WTC11 (cell line): ENCODE measurements at regions not wholly inside any gene's neighbourhood (a gene's known extent, or its start where the extent isn't known, plus 50 kb on each side); places are given as distances from the start of the nearest gene placed in this dataset.

Source experiments
- AFF4 ChIP-seq: sonication (generic); formaldehyde crosslinking; IDR thresholded peaks from 2 replicates; pipeline ENCODE4 v1.8.1; 2023; ENCODE audit warnings: mild to moderate bottlenecking, missing genetic modification reagents, borderline replicate concordance
- ATF2 ChIP-seq: sonication (generic); formaldehyde crosslinking; IDR thresholded peaks from 2 replicates; pipeline ENCODE4 v1.8.1; 2022; ENCODE audit warnings: low read depth, missing genetic modification reagents, borderline replicate concordance
- CTCF ChIP-seq: fragments of 200-600 bp; IDR thresholded peaks from 2 replicates; pipeline ENCODE4 v1.8.0; 2022; ENCODE audit warnings: antibody characterized with exemption
- E2F1 ChIP-seq: sonication (generic); formaldehyde crosslinking; IDR thresholded peaks from 2 replicates; pipeline ENCODE4 v1.8.0; 2022; ENCODE audit warnings: mild to moderate bottlenecking, missing genetic modification reagents
- E2F4 ChIP-seq: sonication (generic); formaldehyde crosslinking; IDR thresholded peaks from 2 replicates; pipeline ENCODE4 v1.8.1; 2022; ENCODE audit warnings: low read depth, mild to moderate bottlenecking, moderate library complexity, missing genetic modification reagents, borderline replicate concordance
- FOXK1 ChIP-seq: sonication (generic); formaldehyde crosslinking; IDR thresholded peaks from 2 replicates; pipeline ENCODE4 v1.8.0; 2022; ENCODE audit warnings: mild to moderate bottlenecking, moderate library complexity, missing genetic modification reagents
- MAX ChIP-seq: sonication (generic); formaldehyde crosslinking; IDR thresholded peaks from 2 replicates; pipeline ENCODE4 v1.8.0; 2022; ENCODE audit warnings: mild to moderate bottlenecking, missing genetic modification reagents
- RELA ChIP-seq: sonication (generic); formaldehyde crosslinking; IDR thresholded peaks from 2 replicates; pipeline ENCODE4 v1.8.1; 2022; ENCODE audit warnings: missing genetic modification reagents, mild to moderate bottlenecking, borderline replicate concordance
- SMAD3 ChIP-seq: sonication (generic); formaldehyde crosslinking; IDR thresholded peaks from 2 replicates; pipeline ENCODE4 v1.8.0; 2022; ENCODE audit warnings: missing genetic modification reagents, mild to moderate bottlenecking, borderline replicate concordance
- TP53 ChIP-seq: sonication (generic); formaldehyde crosslinking; IDR thresholded peaks from 2 replicates; pipeline ENCODE4 v1.8.1; 2023; ENCODE audit warnings: mild to moderate bottlenecking, missing genetic modification reagents
- USF2 ChIP-seq: sonication (generic); formaldehyde crosslinking; IDR thresholded peaks from 2 replicates; pipeline ENCODE4 v1.8.1; 2023; ENCODE audit warnings: mild to moderate bottlenecking, missing genetic modification reagents, moderate library complexity
- TF ChIP-seq, protein P1 (sequence below): sonication (generic); formaldehyde crosslinking; IDR thresholded peaks from 2 replicates; pipeline ENCODE4 v1.8.1; 2022; ENCODE audit warnings: mild to moderate bottlenecking, moderate library complexity, missing genetic modification reagents
- TF ChIP-seq, protein P2 (sequence below): sonication (generic); formaldehyde crosslinking; conservative IDR thresholded peaks from 2 replicates; pipeline ENCODE4 v1.8.1; 2022; ENCODE audit warnings: mild to moderate bottlenecking, missing genetic modification reagents
- TF ChIP-seq, protein P3 (sequence below): sonication (generic); formaldehyde crosslinking; IDR thresholded peaks from 2 replicates; pipeline ENCODE4 v1.8.0; 2022; ENCODE audit warnings: missing genetic modification reagents

GRCh38 chr5:124963236-124963919, 216.9 kb upstream of the ZNF608 start:
- TF ChIP-seq, protein P1, sequence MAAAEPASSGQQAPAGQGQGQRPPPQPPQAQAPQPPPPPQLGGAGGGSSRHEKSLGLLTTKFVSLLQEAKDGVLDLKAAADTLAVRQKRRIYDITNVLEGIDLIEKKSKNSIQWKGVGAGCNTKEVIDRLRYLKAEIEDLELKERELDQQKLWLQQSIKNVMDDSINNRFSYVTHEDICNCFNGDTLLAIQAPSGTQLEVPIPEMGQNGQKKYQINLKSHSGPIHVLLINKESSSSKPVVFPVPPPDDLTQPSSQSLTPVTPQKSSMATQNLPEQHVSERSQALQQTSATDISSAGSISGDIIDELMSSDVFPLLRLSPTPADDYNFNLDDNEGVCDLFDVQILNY (CRISPR knock-in tag), result no peak
- TF ChIP-seq USF2 (CRISPR knock-in tag), result no peak
- no peak for TF ChIP-seq CTCF
- TF ChIP-seq MAX, result no peak
- TF ChIP-seq, protein P2, sequence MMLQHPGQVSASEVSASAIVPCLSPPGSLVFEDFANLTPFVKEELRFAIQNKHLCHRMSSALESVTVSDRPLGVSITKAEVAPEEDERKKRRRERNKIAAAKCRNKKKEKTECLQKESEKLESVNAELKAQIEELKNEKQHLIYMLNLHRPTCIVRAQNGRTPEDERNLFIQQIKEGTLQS, result no peak
- no peak for TF ChIP-seq E2F1 (CRISPR knock-in tag)
- TF ChIP-seq, protein P3, sequence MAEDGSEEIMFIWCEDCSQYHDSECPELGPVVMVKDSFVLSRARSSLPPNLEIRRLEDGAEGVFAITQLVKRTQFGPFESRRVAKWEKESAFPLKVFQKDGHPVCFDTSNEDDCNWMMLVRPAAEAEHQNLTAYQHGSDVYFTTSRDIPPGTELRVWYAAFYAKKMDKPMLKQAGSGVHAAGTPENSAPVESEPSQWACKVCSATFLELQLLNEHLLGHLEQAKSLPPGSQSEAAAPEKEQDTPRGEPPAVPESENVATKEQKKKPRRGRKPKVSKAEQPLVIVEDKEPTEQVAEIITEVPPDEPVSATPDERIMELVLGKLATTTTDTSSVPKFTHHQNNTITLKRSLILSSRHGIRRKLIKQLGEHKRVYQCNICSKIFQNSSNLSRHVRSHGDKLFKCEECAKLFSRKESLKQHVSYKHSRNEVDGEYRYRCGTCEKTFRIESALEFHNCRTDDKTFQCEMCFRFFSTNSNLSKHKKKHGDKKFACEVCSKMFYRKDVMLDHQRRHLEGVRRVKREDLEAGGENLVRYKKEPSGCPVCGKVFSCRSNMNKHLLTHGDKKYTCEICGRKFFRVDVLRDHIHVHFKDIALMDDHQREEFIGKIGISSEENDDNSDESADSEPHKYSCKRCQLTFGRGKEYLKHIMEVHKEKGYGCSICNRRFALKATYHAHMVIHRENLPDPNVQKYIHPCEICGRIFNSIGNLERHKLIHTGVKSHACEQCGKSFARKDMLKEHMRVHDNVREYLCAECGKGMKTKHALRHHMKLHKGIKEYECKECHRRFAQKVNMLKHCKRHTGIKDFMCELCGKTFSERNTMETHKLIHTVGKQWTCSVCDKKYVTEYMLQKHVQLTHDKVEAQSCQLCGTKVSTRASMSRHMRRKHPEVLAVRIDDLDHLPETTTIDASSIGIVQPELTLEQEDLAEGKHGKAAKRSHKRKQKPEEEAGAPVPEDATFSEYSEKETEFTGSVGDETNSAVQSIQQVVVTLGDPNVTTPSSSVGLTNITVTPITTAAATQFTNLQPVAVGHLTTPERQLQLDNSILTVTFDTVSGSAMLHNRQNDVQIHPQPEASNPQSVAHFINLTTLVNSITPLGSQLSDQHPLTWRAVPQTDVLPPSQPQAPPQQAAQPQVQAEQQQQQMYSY (CRISPR knock-in tag), result no peak
- TF ChIP-seq AFF4 (CRISPR knock-in tag), result no peak
- TF ChIP-seq RELA (CRISPR knock-in tag), result no peak
- TF ChIP-seq FOXK1, result no peak
- TF ChIP-seq E2F4, result no peak
- no peak for TF ChIP-seq ATF2 (CRISPR knock-in tag)
- TF ChIP-seq SMAD3 (CRISPR knock-in tag), result no peak
- no peak for TF ChIP-seq TP53
